ENCODE measurements at regions not wholly inside any gene's neighbourhood (a gene's known extent, or its start where the extent isn't known, plus 50 kb on each side); places are given as distances from the start of the nearest gene placed in this dataset.

GRCh38 chr4:119688446-119688845, 59.8 kb upstream of the PDE5A start:
- Histone ChIP-seq H3K79me2 (ENCODE audit: control insufficient read depth, insufficient read depth, low read length) (no peaks in the 10 kb centered on the region), H3K4me3 (ENCODE audit: low read length) (no peak overlapping the region), H3K79me1 (ENCODE audit: low read length) (no peaks in the 10 kb centered on the region), H3K4ac (ENCODE audit: low read depth, low read length) (no peak overlapping the region), H3K27ac (ENCODE audit: low read depth, low read length) (no peak overlapping the region), H2BK120ac (ENCODE audit: low read depth, low read length) (no peak overlapping the region), H4K8ac (ENCODE audit: low read depth, low read length) (no peak overlapping the region), H3K23ac (ENCODE audit: low read length) (no peak overlapping the region), H2BK15ac (replicated peaks; ENCODE audit: low read depth) (no peak overlapping the region), H4K5ac (ENCODE audit: low read length) (no peak overlapping the region), H3K56ac (ENCODE audit: low read length) (no peak overlapping the region), H3K9ac (ENCODE audit: low read length) (no peak overlapping the region), H3K4me1 (ENCODE audit: control insufficient read depth, low read depth, low read length) (no peaks in the 10 kb centered on the region), H3K18ac (ENCODE audit: low read length) (no peak overlapping the region), H3K4me2 (ENCODE audit: low read length) (no peak overlapping the region), H3K27me3 (ENCODE audit: insufficient read depth, low read length, poor library complexity) (no peaks in the 10 kb centered on the region), H2BK5ac (ENCODE audit: low read length) (no peak overlapping the region), H3K36me3 (ENCODE audit: control insufficient read depth, insufficient read depth, low read length) (no peaks in the 10 kb centered on the region), H2AK5ac (ENCODE audit: low read length) (no peak overlapping the region)
- no peak for DNase-seq
- WGBS (ENCODE audit: extremely low coverage, insufficient coverage, low lambda C conversion rate), result no CpG with 5 or more reads among the region's 1 CpG

- Histone ChIP-seq H3K23ac (ENCODE audit: low read length) (no peak overlapping the region), H3K9ac (ENCODE audit: low read length) (no peak overlapping the region), H4K8ac (ENCODE audit: low read depth, low read length) (no peak overlapping the region), H2BK15ac (replicated peaks; ENCODE audit: low read depth) (no peak overlapping the region), H3K79me1 (ENCODE audit: low read length) (no peaks in the 10 kb centered on the region), H3K56ac (ENCODE audit: low read length) (no peak overlapping the region), H4K5ac (ENCODE audit: low read length) (no peak overlapping the region), H3K79me2 (ENCODE audit: control insufficient read depth, insufficient read depth, low read length) (no peaks in the 10 kb centered on the region), H3K36me3 (ENCODE audit: control insufficient read depth, insufficient read depth, low read length) (no peaks in the 10 kb centered on the region), H2BK120ac (ENCODE audit: low read depth, low read length) (no peak overlapping the region), H2AK5ac (ENCODE audit: low read length) (no peak overlapping the region), H3K4me3 (ENCODE audit: low read length) (no peak overlapping the region), H3K18ac (ENCODE audit: low read length) (no peak overlapping the region), H3K4ac (ENCODE audit: low read depth, low read length) (no peak overlapping the region), H3K27me3 (ENCODE audit: insufficient read depth, low read length, poor library complexity) (no peaks in the 10 kb centered on the region), H2BK5ac (ENCODE audit: low read length) (no peak overlapping the region), H3K4me2 (ENCODE audit: low read length) (no peak overlapping the region), H3K4me1 (ENCODE audit: control insufficient read depth, low read depth, low read length) (no peaks in the 10 kb centered on the region), H3K27ac (ENCODE audit: low read depth, low read length) (no peak overlapping the region)
- no CpG with 5 or more reads among the region's 4 CpGs for WGBS (ENCODE audit: extremely low coverage, insufficient coverage, low lambda C conversion rate)
- DNase-seq, result no peak
Measured at GRCh38 chr4:119684463-119684862, 55.9 kb upstream of the PDE5A start.

GRCh38 chr4:119683518-119683917, 54.9 kb upstream of the PDE5A start:
- no peaks in the 10 kb centered on the region for H3K36me3 ChIP-seq (ENCODE audit: control insufficient read depth, insufficient read depth, low read length)
- DNase-seq, result no peak
- no peak overlapping the region for H3K4me3 ChIP-seq (ENCODE audit: low read length)
- H3K79me2 ChIP-seq (ENCODE audit: control insufficient read depth, insufficient read depth, low read length), result no peaks in the 10 kb centered on the region
- no peak overlapping the region for H2AK5ac ChIP-seq (ENCODE audit: low read length)
- no peaks in the 10 kb centered on the region for H3K27me3 ChIP-seq (ENCODE audit: insufficient read depth, low read length, poor library complexity)
- no peak overlapping the region for H3K9ac ChIP-seq (ENCODE audit: low read length)
- no CpG with 5 or more reads among the region's 1 CpG for WGBS (ENCODE audit: extremely low coverage, insufficient coverage, low lambda C conversion rate)
- H3K79me1 ChIP-seq (ENCODE audit: low read length), result no peaks in the 10 kb centered on the region
- H3K56ac ChIP-seq (ENCODE audit: low read length), result no peak overlapping the region
- no peak overlapping the region for H3K18ac ChIP-seq (ENCODE audit: low read length)
- H2BK120ac ChIP-seq (ENCODE audit: low read depth, low read length), result no peak overlapping the region
- H2BK15ac ChIP-seq (replicated peaks; ENCODE audit: low read depth), result no peak overlapping the region
- no peak overlapping the region for H3K23ac ChIP-seq (ENCODE audit: low read length)
- H4K8ac ChIP-seq (ENCODE audit: low read depth, low read length), result no peak overlapping the region
- no peak overlapping the region for H4K5ac ChIP-seq (ENCODE audit: low read length)
- no peaks in the 10 kb centered on the region for H3K4me1 ChIP-seq (ENCODE audit: control insufficient read depth, low read depth, low read length)
- no peak overlapping the region for H3K27ac ChIP-seq (ENCODE audit: low read depth, low read length)
- H3K4me2 ChIP-seq (ENCODE audit: low read length), result no peak overlapping the region
- no peak overlapping the region for H2BK5ac ChIP-seq (ENCODE audit: low read length)
- no peak overlapping the region for H3K4ac ChIP-seq (ENCODE audit: low read depth, low read length)

GRCh38 chr4:119682099-119682498, 53.5 kb upstream of the PDE5A start:
- Histone ChIP-seq H2BK120ac (ENCODE audit: low read depth, low read length) (no peak overlapping the region), H3K18ac (ENCODE audit: low read length) (no peak overlapping the region), H3K36me3 (ENCODE audit: control insufficient read depth, insufficient read depth, low read length) (no peaks in the 10 kb centered on the region), H2BK5ac (ENCODE audit: low read length) (no peak overlapping the region), H3K23ac (ENCODE audit: low read length) (no peak overlapping the region), H3K79me2 (ENCODE audit: control insufficient read depth, insufficient read depth, low read length) (no peaks in the 10 kb centered on the region), H3K27me3 (ENCODE audit: insufficient read depth, low read length, poor library complexity) (no peaks in the 10 kb centered on the region), H4K8ac (ENCODE audit: low read depth, low read length) (no peak overlapping the region), H3K27ac (ENCODE audit: low read depth, low read length) (no peak overlapping the region), H4K5ac (ENCODE audit: low read length) (no peak overlapping the region), H3K79me1 (ENCODE audit: low read length) (no peaks in the 10 kb centered on the region), H3K4me3 (ENCODE audit: low read length) (no peak overlapping the region), H3K9ac (ENCODE audit: low read length) (no peak overlapping the region), H3K56ac (ENCODE audit: low read length) (no peak overlapping the region), H3K4me2 (ENCODE audit: low read length) (no peak overlapping the region), H3K4ac (ENCODE audit: low read depth, low read length) (no peak overlapping the region), H2BK15ac (replicated peaks; ENCODE audit: low read depth) (no peak overlapping the region), H2AK5ac (ENCODE audit: low read length) (no peak overlapping the region), H3K4me1 (ENCODE audit: control insufficient read depth, low read depth, low read length) (no peaks in the 10 kb centered on the region)
- DNase-seq, result no peak
- no CpG with 5 or more reads among the region's 2 CpGs for WGBS (ENCODE audit: extremely low coverage, insufficient coverage, low lambda C conversion rate)

GRCh38 chr4:119679251-119679650, 50.6 kb upstream of the PDE5A start:
- Histone ChIP-seq H3K36me3 (ENCODE audit: control insufficient read depth, insufficient read depth, low read length) (no peaks in the 10 kb centered on the region), H4K5ac (ENCODE audit: low read length) (no peak overlapping the region), H2BK5ac (ENCODE audit: low read length) (no peak overlapping the region), H3K18ac (ENCODE audit: low read length) (no peak overlapping the region), H2BK15ac (replicated peaks; ENCODE audit: low read depth) (no peak overlapping the region), H3K4ac (ENCODE audit: low read depth, low read length) (no peak overlapping the region), H3K9ac (ENCODE audit: low read length) (no peak overlapping the region), H3K23ac (ENCODE audit: low read length) (no peak overlapping the region), H3K4me1 (ENCODE audit: control insufficient read depth, low read depth, low read length) (no peaks in the 10 kb centered on the region), H2BK120ac (ENCODE audit: low read depth, low read length) (no peak overlapping the region), H3K79me2 (ENCODE audit: control insufficient read depth, insufficient read depth, low read length) (no peaks in the 10 kb centered on the region), H3K56ac (ENCODE audit: low read length) (no peak overlapping the region), H3K27me3 (ENCODE audit: insufficient read depth, low read length, poor library complexity) (no peaks in the 10 kb centered on the region), H2AK5ac (ENCODE audit: low read length) (no peak overlapping the region), H3K27ac (ENCODE audit: low read depth, low read length) (no peak overlapping the region), H3K79me1 (ENCODE audit: low read length) (no peaks in the 10 kb centered on the region), H3K4me3 (ENCODE audit: low read length) (no peak overlapping the region), H3K4me2 (ENCODE audit: low read length) (no peak overlapping the region), H4K8ac (ENCODE audit: low read depth, low read length) (no peak overlapping the region)
- DNase-seq, result no peak
- WGBS (ENCODE audit: extremely low coverage, insufficient coverage, low lambda C conversion rate), result no CpG with 5 or more reads among the region's 3 CpGs

- no peak overlapping the region for H3K18ac ChIP-seq (ENCODE audit: low read length)
- H3K56ac ChIP-seq (ENCODE audit: low read length), result no peak overlapping the region
Measured at GRCh38 chr4:119678761-119679160, 50.2 kb upstream of the PDE5A start.

More at GRCh38 chr4:119678761-119679160, 50.2 kb upstream of the PDE5A start:
- WGBS (ENCODE audit: extremely low coverage, insufficient coverage, low lambda C conversion rate), result no CpG with 5 or more reads among the region's 1 CpG
- Histone ChIP-seq H3K36me3 (ENCODE audit: control insufficient read depth, insufficient read depth, low read length) (no peaks in the 10 kb centered on the region), H4K8ac (ENCODE audit: low read depth, low read length) (no peak overlapping the region), H3K9ac (ENCODE audit: low read length) (no peak overlapping the region), H2AK5ac (ENCODE audit: low read length) (no peak overlapping the region), H2BK15ac (replicated peaks; ENCODE audit: low read depth) (no peak overlapping the region), H3K4ac (ENCODE audit: low read depth, low read length) (no peak overlapping the region), H3K79me1 (ENCODE audit: low read length) (no peaks in the 10 kb centered on the region), H3K4me2 (ENCODE audit: low read length) (no peak overlapping the region), H3K4me3 (ENCODE audit: low read length) (no peak overlapping the region), H3K23ac (ENCODE audit: low read length) (no peak overlapping the region), H2BK120ac (ENCODE audit: low read depth, low read length) (no peak overlapping the region), H3K79me2 (ENCODE audit: control insufficient read depth, insufficient read depth, low read length) (no peaks in the 10 kb centered on the region), H4K5ac (ENCODE audit: low read length) (no peak overlapping the region), H3K27me3 (ENCODE audit: insufficient read depth, low read length, poor library complexity) (no peaks in the 10 kb centered on the region), H3K4me1 (ENCODE audit: control insufficient read depth, low read depth, low read length) (no peaks in the 10 kb centered on the region), H3K27ac (ENCODE audit: low read depth, low read length) (no peak overlapping the region), H2BK5ac (ENCODE audit: low read length) (no peak overlapping the region)
- DNase-seq, result no peak
